ENCODE measurements at regions not wholly inside any gene's neighbourhood (a gene's known extent, or its start where the extent isn't known, plus 50 kb on each side); places are given as distances from the start of the nearest gene placed in this dataset.

GRCh38 chr14:61893371-61893940, 131.2 kb downstream of the SNAPC1 start:
- DNase-seq (ENCODE audit: low read depth, low spot score): no peak

GRCh38 chr14:61894452-61895077, 132.3 kb downstream of the SNAPC1 start:
- DNase-seq (ENCODE audit: low read depth, low spot score): peak; percentile 17

GRCh38 chr14:61897300-61897699, 135.1 kb downstream of the SNAPC1 start:
- no peak for DNase-seq (ENCODE audit: low read depth, low spot score)

GRCh38 chr14:61898568-61898967, 136.3 kb downstream of the SNAPC1 start:
- no peak for DNase-seq (ENCODE audit: low read depth, low spot score)

- no peak for DNase-seq (ENCODE audit: low read depth, low spot score)
Observed at GRCh38 chr14:61899497-61899896, 137.3 kb downstream of the SNAPC1 start.

- DNase-seq (ENCODE audit: low read depth, low spot score): no peak
Observed at GRCh38 chr14:61904946-61905345, 142.7 kb downstream of the SNAPC1 start.

GRCh38 chr14:61911574-61911973, 149.4 kb downstream of the SNAPC1 start:
- no peak for DNase-seq (ENCODE audit: low read depth, low spot score)

- DNase-seq (ENCODE audit: low read depth, low spot score): no peak
Observed at GRCh38 chr14:61918998-61919397, 156.8 kb downstream of the SNAPC1 start.

GRCh38 chr14:61923348-61923747, 161.1 kb downstream of the SNAPC1 start:
- DNase-seq (ENCODE audit: low read depth, low spot score): no peak

- no peak for DNase-seq (ENCODE audit: low read depth, low spot score)
Observed at GRCh38 chr14:61925043-61925442, 162.8 kb downstream of the SNAPC1 start.

- no peak for DNase-seq (ENCODE audit: low read depth, low spot score)
Observed at GRCh38 chr14:61925732-61926435, 163.7 kb downstream of the SNAPC1 start.

- DNase-seq (ENCODE audit: low read depth, low spot score): no peak
Observed at GRCh38 chr14:61927060-61927459, 164.8 kb downstream of the SNAPC1 start.

- no peak for DNase-seq (ENCODE audit: low read depth, low spot score)
Observed at GRCh38 chr14:61927520-61927919, 165.3 kb downstream of the SNAPC1 start.

GRCh38 chr14:61928300-61928699, 166.1 kb downstream of the SNAPC1 start:
- no peak for DNase-seq (ENCODE audit: low read depth, low spot score)

- DNase-seq (ENCODE audit: low read depth, low spot score): no peak
Observed at GRCh38 chr14:61928701-61929100, 166.5 kb downstream of the SNAPC1 start.

- DNase-seq (ENCODE audit: low read depth, low spot score): no peak
Observed at GRCh38 chr14:61929651-61930050, 167.4 kb downstream of the SNAPC1 start.

- DNase-seq (ENCODE audit: low read depth, low spot score): no peak
Observed at GRCh38 chr14:61930101-61930857, 168.1 kb downstream of the SNAPC1 start.

GRCh38 chr14:61932974-61933373, 170.8 kb downstream of the SNAPC1 start:
- DNase-seq (ENCODE audit: low read depth, low spot score): no peak

- no peak for DNase-seq (ENCODE audit: low read depth, low spot score)
Observed at GRCh38 chr14:61934385-61934784, 172.2 kb downstream of the SNAPC1 start.

- DNase-seq (ENCODE audit: low read depth, low spot score): no peak
Observed at GRCh38 chr14:61939776-61940175, 177.6 kb downstream of the SNAPC1 start.

GRCh38 chr14:61940666-61941420, 178.6 kb downstream of the SNAPC1 start:
- DNase-seq (ENCODE audit: low read depth, low spot score): no peak
